ENCODE measurements at regions not wholly inside any gene's neighbourhood (a gene's known extent, or its start where the extent isn't known, plus 50 kb on each side); places are given as distances from the start of the nearest gene placed in this dataset.

DNA sequence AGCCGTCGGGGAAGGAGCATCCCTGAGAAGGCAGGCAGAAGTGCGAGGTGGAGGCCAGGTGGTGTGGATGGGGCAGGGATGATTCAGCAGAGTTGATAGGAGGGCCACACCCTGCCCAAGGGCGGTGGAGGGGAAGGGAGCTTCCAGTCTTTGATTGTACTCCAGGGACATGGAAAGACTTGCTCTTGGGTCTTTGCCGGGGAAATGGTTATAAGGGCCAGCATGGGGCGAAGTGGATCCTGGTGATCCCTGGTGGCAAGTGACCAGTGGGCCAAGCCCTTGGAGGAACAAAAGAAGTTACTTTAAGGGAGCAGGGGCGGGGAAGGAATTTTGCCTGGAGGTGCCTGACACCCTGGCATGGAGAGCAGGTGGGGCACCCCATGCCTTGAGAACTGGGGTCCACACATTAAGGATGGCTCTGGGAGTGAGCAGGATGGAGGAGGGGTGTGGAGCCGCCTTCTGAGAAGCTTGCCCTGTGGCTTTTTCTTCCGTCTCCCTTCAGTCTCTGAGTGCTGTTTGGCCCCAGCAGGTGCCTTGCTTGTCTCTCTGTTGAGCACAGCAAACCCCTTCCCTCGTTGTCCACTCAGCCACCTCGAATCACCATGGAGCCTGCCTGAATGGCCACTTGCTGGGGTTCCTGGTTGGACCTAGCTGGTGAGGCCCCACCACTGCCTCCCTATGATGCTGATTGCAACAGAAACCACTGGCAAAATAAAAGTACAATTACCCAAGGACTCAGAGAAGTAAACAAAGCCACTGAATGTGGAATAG is 83.9 kb downstream of the RAMP3 start:
- no peak for DNase-seq (ENCODE audit: low read depth, low spot score)
- no peaks in the 10 kb centered on the region for H3K9me3 ChIP-seq (ENCODE audit: insufficient read depth, low read length)
- H3K27me3 ChIP-seq (ENCODE audit: insufficient read depth, insufficient read length) = no peaks in the 10 kb centered on the region
- H3K4me3 ChIP-seq (ENCODE audit: insufficient read length, low read depth) = no peak overlapping the region
- H3K9ac ChIP-seq (ENCODE audit: insufficient read length, low read depth) = no peak overlapping the region
- no peaks in the 10 kb centered on the region for H3K36me3 ChIP-seq (ENCODE audit: insufficient read depth, insufficient read length, low read length)
- no peak for TF ChIP-seq SUZ12 (IDR thresholded peaks at IDR 0.05; ENCODE audit: extremely low read depth, insufficient read depth, insufficient read length)
- TF ChIP-seq YY1 (IDR thresholded peaks at IDR 0.05; ENCODE audit: insufficient read depth, insufficient read length) = no peak
- TF ChIP-seq ZNF274 (IDR thresholded peaks at IDR 0.05; ENCODE audit: low read depth, low read length) = no peak
- no peaks in the 10 kb centered on the region for H3K4me1 ChIP-seq (ENCODE audit: insufficient read depth, insufficient read length)

DNA sequence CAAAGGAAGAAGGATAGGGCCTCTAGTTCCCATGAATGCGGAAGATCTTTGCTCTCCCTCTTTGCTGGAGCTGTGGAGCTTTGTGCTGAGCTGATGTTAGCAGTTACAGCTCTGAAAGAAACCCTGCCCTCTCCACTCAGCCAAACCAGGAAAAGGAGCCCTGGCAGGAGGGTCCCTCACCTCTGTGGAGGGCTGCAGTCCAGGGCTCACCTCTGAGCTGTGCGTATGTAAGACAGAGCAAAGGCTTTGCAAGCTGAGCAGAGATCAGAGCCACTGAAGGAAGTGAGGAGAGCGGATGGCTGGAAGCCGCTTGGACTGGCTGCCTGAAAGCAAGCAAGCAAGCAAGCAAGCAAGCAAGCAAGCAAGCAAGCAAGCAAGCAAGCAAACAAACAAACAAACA is 84.7 kb downstream of the RAMP3 start:
- Histone ChIP-seq H3K27me3 (ENCODE audit: insufficient read depth, insufficient read length) (no peaks in the 10 kb centered on the region), H3K9me3 (ENCODE audit: insufficient read depth, low read length) (no peaks in the 10 kb centered on the region), H3K4me3 (ENCODE audit: insufficient read length, low read depth) (no peak overlapping the region), H3K4me1 (ENCODE audit: insufficient read depth, insufficient read length) (no peaks in the 10 kb centered on the region), H3K9ac (ENCODE audit: insufficient read length, low read depth) (no peak overlapping the region), H3K36me3 (ENCODE audit: insufficient read depth, insufficient read length, low read length) (no peaks in the 10 kb centered on the region)
- no peak for TF ChIP-seq SUZ12 (IDR thresholded peaks at IDR 0.05; ENCODE audit: extremely low read depth, insufficient read depth, insufficient read length)
- TF ChIP-seq ZNF274 (IDR thresholded peaks at IDR 0.05; ENCODE audit: low read depth, low read length) = no peak
- DNase-seq (ENCODE audit: low read depth, low spot score) = no peak

DNA sequence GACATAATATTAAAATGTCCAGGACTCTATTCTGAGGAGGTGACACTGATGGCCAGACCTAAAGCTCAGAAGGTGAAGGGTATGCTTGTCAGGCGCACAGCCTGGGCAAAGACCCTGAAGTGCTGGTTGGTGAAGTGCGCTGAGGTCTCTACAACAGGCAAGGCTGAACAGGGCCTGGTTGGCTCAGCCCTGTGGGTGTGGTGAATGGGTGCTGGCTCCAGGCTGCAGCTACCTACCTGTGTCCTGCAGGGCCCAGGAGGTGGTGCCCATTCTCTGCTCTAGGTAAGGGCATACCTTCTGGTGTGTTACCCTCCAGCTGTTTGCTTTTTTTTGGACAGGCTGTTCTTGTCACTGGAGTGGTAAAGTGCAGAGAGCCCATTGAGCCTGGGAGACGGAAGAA is 85.1 kb downstream of the RAMP3 start:
- TF ChIP-seq YY1 (IDR thresholded peaks at IDR 0.05; ENCODE audit: insufficient read depth, insufficient read length) (no peak), SUZ12 (IDR thresholded peaks at IDR 0.05; ENCODE audit: extremely low read depth, insufficient read depth, insufficient read length) (no peak), ZNF274 (IDR thresholded peaks at IDR 0.05; ENCODE audit: low read depth, low read length) (no peak)
- no peaks in the 10 kb centered on the region for H3K36me3 ChIP-seq (ENCODE audit: insufficient read depth, insufficient read length, low read length)
- DNase-seq (ENCODE audit: low read depth, low spot score) = no peak
- H3K4me3 ChIP-seq (ENCODE audit: insufficient read length, low read depth) = no peak overlapping the region
- no peaks in the 10 kb centered on the region for H3K27me3 ChIP-seq (ENCODE audit: insufficient read depth, insufficient read length)
- no peaks in the 10 kb centered on the region for H3K9me3 ChIP-seq (ENCODE audit: insufficient read depth, low read length)
- H3K4me1 ChIP-seq (ENCODE audit: insufficient read depth, insufficient read length) = no peaks in the 10 kb centered on the region
- no peak overlapping the region for H3K9ac ChIP-seq (ENCODE audit: insufficient read length, low read depth)

DNA sequence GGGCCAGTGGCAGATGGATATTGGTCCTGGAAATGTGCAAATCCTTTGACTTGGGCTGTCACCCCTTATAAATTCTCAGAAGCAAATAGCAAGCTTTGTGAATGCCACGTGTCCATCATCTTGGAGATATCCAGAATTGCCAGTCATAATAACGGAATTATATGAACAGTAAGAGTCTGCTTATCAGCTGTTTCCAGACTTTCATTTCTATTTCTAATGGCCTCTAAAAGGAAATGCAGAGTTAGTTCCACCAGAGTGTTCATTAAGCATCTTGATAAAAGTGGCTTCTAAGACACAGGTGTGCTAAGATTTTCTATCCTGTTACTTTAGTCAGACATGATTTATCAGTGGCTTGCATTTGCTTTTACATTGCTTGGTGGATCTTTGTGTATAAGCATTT is 87.4 kb downstream of the RAMP3 start:
- no peaks in the 10 kb centered on the region for H3K4me1 ChIP-seq (ENCODE audit: insufficient read depth, insufficient read length)
- H3K9me3 ChIP-seq (ENCODE audit: insufficient read depth, low read length) = no peaks in the 10 kb centered on the region
- H3K9ac ChIP-seq (ENCODE audit: insufficient read length, low read depth) = no peak overlapping the region
- TF ChIP-seq YY1 (IDR thresholded peaks at IDR 0.05; ENCODE audit: insufficient read depth, insufficient read length) (no peak), SUZ12 (IDR thresholded peaks at IDR 0.05; ENCODE audit: extremely low read depth, insufficient read depth, insufficient read length) (no peak), ZNF274 (IDR thresholded peaks at IDR 0.05; ENCODE audit: low read depth, low read length) (no peak)
- H3K4me3 ChIP-seq (ENCODE audit: insufficient read length, low read depth) = no peak overlapping the region
- no peaks in the 10 kb centered on the region for H3K27me3 ChIP-seq (ENCODE audit: insufficient read depth, insufficient read length)
- DNase-seq (ENCODE audit: low read depth, low spot score) = no peak
- H3K36me3 ChIP-seq (ENCODE audit: insufficient read depth, insufficient read length, low read length) = no peaks in the 10 kb centered on the region

DNA sequence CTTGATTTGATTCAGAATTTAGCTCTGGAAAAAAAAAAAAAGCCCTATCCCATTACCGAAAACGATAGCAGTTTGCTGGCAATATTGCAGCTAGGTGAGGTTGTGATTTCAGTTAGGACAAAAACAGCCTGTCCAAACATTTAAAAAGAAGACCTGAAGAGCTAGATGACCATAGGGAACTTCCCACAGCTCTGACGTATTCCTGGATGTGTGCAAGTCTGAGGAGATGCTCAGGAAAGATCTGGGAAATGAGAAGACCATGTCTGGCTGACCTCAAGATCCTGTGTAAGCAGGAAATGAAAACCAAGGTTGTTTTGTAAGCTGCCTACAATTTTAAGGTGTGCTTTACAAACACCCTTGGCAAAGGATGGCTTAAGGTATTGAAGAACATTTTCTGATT is 88.7 kb downstream of the RAMP3 start:
- DNase-seq (ENCODE audit: low read depth, low spot score) = no peak
- H3K4me3 ChIP-seq (ENCODE audit: insufficient read length, low read depth) = no peak overlapping the region
- no peaks in the 10 kb centered on the region for H3K36me3 ChIP-seq (ENCODE audit: insufficient read depth, insufficient read length, low read length)
- H3K9me3 ChIP-seq (ENCODE audit: insufficient read depth, low read length) = no peaks in the 10 kb centered on the region
- no peak overlapping the region for H3K9ac ChIP-seq (ENCODE audit: insufficient read length, low read depth)
- no peaks in the 10 kb centered on the region for H3K4me1 ChIP-seq (ENCODE audit: insufficient read depth, insufficient read length)
- no peak for TF ChIP-seq SUZ12 (IDR thresholded peaks at IDR 0.05; ENCODE audit: extremely low read depth, insufficient read depth, insufficient read length)
- TF ChIP-seq ZNF274 (IDR thresholded peaks at IDR 0.05; ENCODE audit: low read depth, low read length) = no peak
- TF ChIP-seq YY1 (IDR thresholded peaks at IDR 0.05; ENCODE audit: insufficient read depth, insufficient read length) = no peak
- no peaks in the 10 kb centered on the region for H3K27me3 ChIP-seq (ENCODE audit: insufficient read depth, insufficient read length)

DNA sequence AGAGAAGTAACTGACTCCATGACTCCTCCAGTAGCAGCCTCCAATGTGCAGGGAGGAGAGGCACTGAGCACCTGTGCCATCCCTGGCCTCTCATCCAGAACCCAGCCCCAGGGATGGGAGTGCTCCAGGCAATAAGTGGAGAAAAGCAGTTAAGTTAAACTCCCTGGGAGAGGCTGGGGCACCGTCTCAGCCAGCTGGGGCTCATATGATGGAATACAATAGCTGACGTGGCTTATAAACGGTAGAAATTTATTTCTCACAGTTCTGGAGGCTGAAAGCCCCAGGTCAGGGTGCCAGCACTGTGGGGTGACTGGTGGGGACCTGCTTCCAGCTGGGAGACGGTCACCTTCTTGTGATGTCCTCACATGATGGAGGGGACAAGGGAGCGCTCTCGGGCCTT is 94.7 kb downstream of the RAMP3 start:
- no peak for DNase-seq (ENCODE audit: low read depth, low spot score)
- no peaks in the 10 kb centered on the region for H3K36me3 ChIP-seq (ENCODE audit: insufficient read depth, insufficient read length, low read length)
- H3K4me1 ChIP-seq (ENCODE audit: insufficient read depth, insufficient read length) = no peaks in the 10 kb centered on the region
- no peak for TF ChIP-seq SUZ12 (IDR thresholded peaks at IDR 0.05; ENCODE audit: extremely low read depth, insufficient read depth, insufficient read length)
- no peak for TF ChIP-seq YY1 (IDR thresholded peaks at IDR 0.05; ENCODE audit: insufficient read depth, insufficient read length)
- TF ChIP-seq ZNF274 (IDR thresholded peaks at IDR 0.05; ENCODE audit: low read depth, low read length) = no peak
- H3K4me3 ChIP-seq (ENCODE audit: insufficient read length, low read depth) = no peak overlapping the region
- H3K9ac ChIP-seq (ENCODE audit: insufficient read length, low read depth) = no peak overlapping the region
- no peaks in the 10 kb centered on the region for H3K27me3 ChIP-seq (ENCODE audit: insufficient read depth, insufficient read length)
- H3K9me3 ChIP-seq (ENCODE audit: insufficient read depth, low read length) = no peaks in the 10 kb centered on the region

DNA sequence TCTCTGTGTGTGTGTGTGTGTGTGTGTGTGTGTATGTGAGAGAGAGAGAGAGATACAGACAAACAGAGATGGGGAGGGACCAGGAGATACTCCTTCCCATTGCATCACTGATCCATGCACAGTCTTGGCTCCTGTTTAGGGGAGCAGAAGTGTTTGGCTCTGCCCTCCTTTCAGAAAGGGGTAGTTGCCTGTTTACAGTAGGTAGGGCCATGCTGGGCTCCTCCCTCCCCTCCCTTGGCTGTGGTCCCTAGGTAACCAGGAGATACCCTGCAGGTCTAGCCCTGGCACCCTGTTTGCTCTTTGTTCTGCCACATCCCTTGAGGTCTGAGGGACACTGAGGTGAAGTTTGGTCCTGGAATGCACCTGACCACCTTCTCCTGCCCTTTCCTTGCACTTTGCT is 95.3 kb downstream of the RAMP3 start:
- no peak overlapping the region for H3K4me3 ChIP-seq (ENCODE audit: insufficient read length, low read depth)
- no peaks in the 10 kb centered on the region for H3K36me3 ChIP-seq (ENCODE audit: insufficient read depth, insufficient read length, low read length)
- H3K27me3 ChIP-seq (ENCODE audit: insufficient read depth, insufficient read length) = no peaks in the 10 kb centered on the region
- H3K4me1 ChIP-seq (ENCODE audit: insufficient read depth, insufficient read length) = no peaks in the 10 kb centered on the region
- DNase-seq (ENCODE audit: low read depth, low spot score) = no peak
- no peaks in the 10 kb centered on the region for H3K9me3 ChIP-seq (ENCODE audit: insufficient read depth, low read length)
- TF ChIP-seq YY1 (IDR thresholded peaks at IDR 0.05; ENCODE audit: insufficient read depth, insufficient read length) (no peak), ZNF274 (IDR thresholded peaks at IDR 0.05; ENCODE audit: low read depth, low read length) (no peak), SUZ12 (IDR thresholded peaks at IDR 0.05; ENCODE audit: extremely low read depth, insufficient read depth, insufficient read length) (no peak)
- H3K9ac ChIP-seq (ENCODE audit: insufficient read length, low read depth) = no peak overlapping the region
